Neural cell (in vitro differentiated cells): ENCODE measurements at regions not wholly inside any gene's neighbourhood (a gene's known extent, or its start where the extent isn't known, plus 50 kb on each side); places are given as distances from the start of the nearest gene placed in this dataset.

ENCODE experiments used
- H2AFZ ChIP-seq: fragments of 200-600, 300-800 bp; sonication (generic), shearing (Covaris generic); 2 replicates; pipeline ENCODE4 v1.6.0; 2014; ENCODE audit warnings: low read depth, mild to moderate bottlenecking, antibody characterized with exemption, low read length, moderate library complexity
- H3F3A ChIP-seq: fragments of 200-600 bp; shearing (Covaris generic); 2 replicates; pipeline ENCODE4 v1.6.1; 2016; ENCODE audit warnings: mild to moderate bottlenecking, moderate library complexity, mixed read lengths, antibody characterized with exemption, low read length; ENCODE audit not compliant: insufficient read depth, poor library complexity, severe bottlenecking
- H3K27ac ChIP-seq: fragments of 200-600, 300-800 bp; sonication (generic), shearing (Covaris generic); 2 replicates; pipeline ENCODE4 v1.5.1; 2014; ENCODE audit warnings: mild to moderate bottlenecking, low read length, moderate library complexity
- H3K27me3 ChIP-seq: fragments of 300-800, 200-600 bp; sonication (generic), shearing (Covaris generic); 2 replicates; pipeline ENCODE4 v1.6.0; 2014; ENCODE audit warnings: mild to moderate bottlenecking, low read depth, low read length, moderate library complexity; ENCODE audit not compliant: insufficient read depth
- H3K36me3 ChIP-seq: fragments of 300-800, 200-600 bp; sonication (generic), shearing (Covaris generic); 2 replicates; pipeline ENCODE4 v1.5.1; 2014; ENCODE audit warnings: mild to moderate bottlenecking, antibody characterized with exemption, low read length, moderate library complexity; ENCODE audit not compliant: insufficient read depth
- H3K4me2 ChIP-seq: fragments of 300-800, 200-600 bp; sonication (generic), shearing (Covaris generic); 2 replicates; pipeline ENCODE4 v1.6.0; 2014; ENCODE audit warnings: mild to moderate bottlenecking, low read length
- H3K4me3 ChIP-seq: fragments of 300-800, 200-600 bp; sonication (generic), shearing (Covaris generic); 2 replicates; pipeline ENCODE4 v1.5.1; 2014; ENCODE audit warnings: mild to moderate bottlenecking, low read length, moderate library complexity
- H3K79me2 ChIP-seq: fragments of 200-600 bp; shearing (Covaris generic); replicated peaks from 2 replicates; pipeline ENCODE4 v1.6.0; 2014; ENCODE audit warnings: mild to moderate bottlenecking, low read length, moderate library complexity; ENCODE audit not compliant: insufficient read depth
- H3K9ac ChIP-seq: fragments of 300-800, 200-600 bp; sonication (generic), shearing (Covaris generic); 2 replicates; pipeline ENCODE4 v1.6.1; 2016; ENCODE audit warnings: mild to moderate bottlenecking, low read length, mixed read lengths
- H3K9me2 ChIP-seq: fragments of 200-600 bp; shearing (Covaris generic); 2 replicates; pipeline ENCODE4 v1.6.1; 2016; ENCODE audit warnings: mild to moderate bottlenecking, low read length, mixed read lengths; ENCODE audit not compliant: insufficient read depth
- H3K9me3 ChIP-seq: fragments of 200-600, 300-800 bp; sonication (generic), shearing (Covaris generic); 2 replicates; pipeline ENCODE4 v1.6.1; 2016; ENCODE audit warnings: mild to moderate bottlenecking, mixed run types, low read length, moderate library complexity, mixed read lengths
- H4K20me1 ChIP-seq: fragments of 200-600 bp; shearing (Covaris generic); 2 replicates; pipeline ENCODE4 v1.6.1; 2016; ENCODE audit warnings: mild to moderate bottlenecking, mixed run types; ENCODE audit not compliant: insufficient read depth
- EP300 ChIP-seq: fragments of 450-650 bp; conservative IDR thresholded peaks from 2 replicates; pipeline ENCODE4 v1.6.1; 2014; ENCODE audit warnings: antibody characterized with exemption, mild to moderate bottlenecking, moderate library complexity; ENCODE audit not compliant: poor library complexity, severe bottlenecking
- EZH2 ChIP-seq: fragments of 200-600, 300-800 bp; shearing (Covaris generic), sonication (generic); IDR thresholded peaks from 2 replicates; pipeline ENCODE4 v1.6.1; 2014; ENCODE audit warnings: antibody characterized with exemption, low read length, borderline replicate concordance, mild to moderate bottlenecking; ENCODE audit not compliant: insufficient read depth, poor library complexity, severe bottlenecking
- MXI1 ChIP-seq: fragments of 450-650 bp; conservative IDR thresholded peaks from 2 replicates; pipeline ENCODE4 v1.6.1; 2014; ENCODE audit warnings: antibody characterized with exemption, mild to moderate bottlenecking; ENCODE audit not compliant: poor library complexity, severe bottlenecking
- POLR2AphosphoS5 ChIP-seq: IDR thresholded peaks from 2 replicates; pipeline ENCODE4 v1.6.1; 2012
- RAD21 ChIP-seq: fragments of 450-650 bp; conservative IDR thresholded peaks from 2 replicates; pipeline ENCODE4 v1.6.1; 2014; ENCODE audit warnings: antibody characterized with exemption, mild to moderate bottlenecking, moderate library complexity
- SMC3 ChIP-seq: fragments of 450-650 bp; conservative IDR thresholded peaks from 2 replicates; pipeline ENCODE4 v1.6.1; 2014; ENCODE audit warnings: antibody characterized with exemption, mild to moderate bottlenecking, moderate library complexity; ENCODE audit not compliant: poor library complexity
- TAF1 ChIP-seq: IDR thresholded peaks from 2 replicates; pipeline ENCODE4 v1.6.1; 2012; ENCODE audit warnings: low read depth
- TF ChIP-seq, protein P1 (sequence below): fragments of 450-650 bp; IDR thresholded peaks from 2 replicates; pipeline ENCODE4 v1.5.1; 2014; ENCODE audit warnings: antibody characterized with exemption, mild to moderate bottlenecking, moderate library complexity; ENCODE audit not compliant: poor library complexity, severe bottlenecking
- TF ChIP-seq, protein P2 (sequence below): IDR thresholded peaks from 2 replicates; pipeline ENCODE4 v1.6.1; 2012; ENCODE audit warnings: borderline replicate concordance

DNA sequence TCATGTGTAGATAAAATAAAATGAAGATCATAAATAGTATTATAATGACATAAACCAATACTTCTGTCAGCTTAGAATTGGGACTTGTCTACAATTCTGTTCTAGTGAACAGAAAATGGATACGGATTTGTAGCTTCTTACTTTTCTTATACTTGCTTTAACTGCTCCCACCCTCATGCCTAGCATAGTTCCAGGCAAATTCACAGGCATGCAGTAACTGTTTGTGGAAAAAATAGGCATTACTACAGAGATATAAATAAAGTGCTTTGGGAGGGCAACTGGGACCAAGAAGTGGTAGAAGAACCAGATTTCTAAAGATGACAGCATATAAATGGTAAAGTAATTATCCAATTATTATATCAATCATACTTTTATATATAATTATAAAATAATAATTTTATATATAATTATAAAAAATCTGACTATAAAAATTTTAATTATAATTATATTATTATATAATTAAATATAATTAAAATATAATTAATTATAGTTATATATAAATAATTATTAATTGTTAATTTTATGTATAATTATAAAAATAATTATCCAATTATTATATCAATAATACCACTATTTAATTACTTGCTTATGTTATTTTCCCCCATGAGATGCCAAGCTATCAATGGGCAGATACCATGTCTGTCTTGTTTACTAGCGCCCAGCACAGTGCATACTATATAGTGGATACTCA, 144.1 kb downstream of the NOC3L start:
- H3F3A ChIP-seq = no peaks in the 10 kb centered on the region
- no peak overlapping the region for H3K4me2 ChIP-seq

DNA sequence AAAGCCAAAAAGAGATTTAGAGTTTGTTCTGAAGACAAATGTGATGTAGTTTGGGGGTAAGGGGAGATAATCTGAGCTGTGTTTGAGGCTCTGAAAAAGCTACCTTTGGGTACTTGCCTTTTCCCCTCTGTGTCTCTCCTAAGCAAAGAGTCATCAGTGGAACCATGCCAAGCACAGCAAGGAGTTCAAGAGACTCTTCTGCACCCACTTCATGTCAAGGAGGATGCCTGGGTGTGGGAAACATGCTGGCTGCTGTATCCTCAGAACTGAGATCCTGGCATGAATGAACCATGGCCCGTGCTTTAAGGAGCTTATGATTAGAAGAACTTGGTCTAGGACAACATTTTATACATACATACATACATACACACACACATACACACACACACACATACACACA, 142.9 kb downstream of the NOC3L start:
- Histone ChIP-seq H3K27me3 (no peaks in the 10 kb centered on the region), H3K79me2 (no peaks in the 10 kb centered on the region), H3F3A (no peaks in the 10 kb centered on the region), H2AFZ (no peak overlapping the region), H3K27ac (no peak overlapping the region), H3K9ac (no peak overlapping the region), H3K4me2 (no peak overlapping the region), H3K9me2 (no peaks in the 10 kb centered on the region), H3K36me3 (no peaks in the 10 kb centered on the region), H4K20me1 (no peaks in the 10 kb centered on the region), H3K4me3 (no peak overlapping the region), H3K9me3 (no peaks in the 10 kb centered on the region)
- TF ChIP-seq EP300 = no peak
- TF ChIP-seq, protein P1, sequence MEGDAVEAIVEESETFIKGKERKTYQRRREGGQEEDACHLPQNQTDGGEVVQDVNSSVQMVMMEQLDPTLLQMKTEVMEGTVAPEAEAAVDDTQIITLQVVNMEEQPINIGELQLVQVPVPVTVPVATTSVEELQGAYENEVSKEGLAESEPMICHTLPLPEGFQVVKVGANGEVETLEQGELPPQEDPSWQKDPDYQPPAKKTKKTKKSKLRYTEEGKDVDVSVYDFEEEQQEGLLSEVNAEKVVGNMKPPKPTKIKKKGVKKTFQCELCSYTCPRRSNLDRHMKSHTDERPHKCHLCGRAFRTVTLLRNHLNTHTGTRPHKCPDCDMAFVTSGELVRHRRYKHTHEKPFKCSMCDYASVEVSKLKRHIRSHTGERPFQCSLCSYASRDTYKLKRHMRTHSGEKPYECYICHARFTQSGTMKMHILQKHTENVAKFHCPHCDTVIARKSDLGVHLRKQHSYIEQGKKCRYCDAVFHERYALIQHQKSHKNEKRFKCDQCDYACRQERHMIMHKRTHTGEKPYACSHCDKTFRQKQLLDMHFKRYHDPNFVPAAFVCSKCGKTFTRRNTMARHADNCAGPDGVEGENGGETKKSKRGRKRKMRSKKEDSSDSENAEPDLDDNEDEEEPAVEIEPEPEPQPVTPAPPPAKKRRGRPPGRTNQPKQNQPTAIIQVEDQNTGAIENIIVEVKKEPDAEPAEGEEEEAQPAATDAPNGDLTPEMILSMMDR = no peak
- TF ChIP-seq, protein P2, sequence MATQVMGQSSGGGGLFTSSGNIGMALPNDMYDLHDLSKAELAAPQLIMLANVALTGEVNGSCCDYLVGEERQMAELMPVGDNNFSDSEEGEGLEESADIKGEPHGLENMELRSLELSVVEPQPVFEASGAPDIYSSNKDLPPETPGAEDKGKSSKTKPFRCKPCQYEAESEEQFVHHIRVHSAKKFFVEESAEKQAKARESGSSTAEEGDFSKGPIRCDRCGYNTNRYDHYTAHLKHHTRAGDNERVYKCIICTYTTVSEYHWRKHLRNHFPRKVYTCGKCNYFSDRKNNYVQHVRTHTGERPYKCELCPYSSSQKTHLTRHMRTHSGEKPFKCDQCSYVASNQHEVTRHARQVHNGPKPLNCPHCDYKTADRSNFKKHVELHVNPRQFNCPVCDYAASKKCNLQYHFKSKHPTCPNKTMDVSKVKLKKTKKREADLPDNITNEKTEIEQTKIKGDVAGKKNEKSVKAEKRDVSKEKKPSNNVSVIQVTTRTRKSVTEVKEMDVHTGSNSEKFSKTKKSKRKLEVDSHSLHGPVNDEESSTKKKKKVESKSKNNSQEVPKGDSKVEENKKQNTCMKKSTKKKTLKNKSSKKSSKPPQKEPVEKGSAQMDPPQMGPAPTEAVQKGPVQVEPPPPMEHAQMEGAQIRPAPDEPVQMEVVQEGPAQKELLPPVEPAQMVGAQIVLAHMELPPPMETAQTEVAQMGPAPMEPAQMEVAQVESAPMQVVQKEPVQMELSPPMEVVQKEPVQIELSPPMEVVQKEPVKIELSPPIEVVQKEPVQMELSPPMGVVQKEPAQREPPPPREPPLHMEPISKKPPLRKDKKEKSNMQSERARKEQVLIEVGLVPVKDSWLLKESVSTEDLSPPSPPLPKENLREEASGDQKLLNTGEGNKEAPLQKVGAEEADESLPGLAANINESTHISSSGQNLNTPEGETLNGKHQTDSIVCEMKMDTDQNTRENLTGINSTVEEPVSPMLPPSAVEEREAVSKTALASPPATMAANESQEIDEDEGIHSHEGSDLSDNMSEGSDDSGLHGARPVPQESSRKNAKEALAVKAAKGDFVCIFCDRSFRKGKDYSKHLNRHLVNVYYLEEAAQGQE = no peak
- TF ChIP-seq MXI1 = no peak
- no peak for TF ChIP-seq TAF1
- no peak for TF ChIP-seq EZH2
- TF ChIP-seq POLR2AphosphoS5 = no peak
- no peak for TF ChIP-seq RAD21
- no peak for TF ChIP-seq SMC3

More for the DNA sequence above, 144.1 kb downstream of the NOC3L start:
- Histone ChIP-seq H4K20me1 (no peaks in the 10 kb centered on the region), H3K9ac (no peak overlapping the region), H3K9me3 (no peaks in the 10 kb centered on the region), H3K79me2 (no peaks in the 10 kb centered on the region), H3K27ac (no peak overlapping the region), H3K9me2 (no peaks in the 10 kb centered on the region), H2AFZ (no peak overlapping the region), H3K36me3 (no peaks in the 10 kb centered on the region), H3K27me3 (no peaks in the 10 kb centered on the region), H3K4me3 (no peak overlapping the region)
- TF ChIP-seq MXI1 (no peak), POLR2AphosphoS5 (no peak), EZH2 (no peak), EP300 (no peak), TAF1 (no peak), RAD21 (no peak), SMC3 (no peak)
- TF ChIP-seq, protein P2 = no peak
- TF ChIP-seq, protein P1 = no peak
